Heart right ventricle (tissue), 16 donors: ENCODE measurements at regions not wholly inside any gene's neighbourhood (a gene's known extent, or its start where the extent isn't known, plus 50 kb on each side); places are given as distances from the start of the nearest gene placed in this dataset.
"Not testable (repeated sequence)": the region's sequence is repeated elsewhere in the genome, so short reads cannot be mapped to it uniquely, and the experiment has no call there.

ENCODE experiments used
- ATAC-seq, 8 donors: fragments of 200-7000 bp; cut with Tn5 transposase; one replicate each; pipeline ENCODE4 v1.9.1; 2020; ENCODE audit warnings: mild to moderate bottlenecking in 8 of 8, moderate library complexity in 8 of 8, moderate number of reproducible peaks in 1 of 8
- DNase-seq, 2 donors: peaks; one replicate each; pipeline ENCODE4 v3.0.0-alpha.2; 2020
- H3K27ac ChIP-seq, 10 donors: fragments of 200-600 bp; sonication (generic) in 2 of 10; one replicate each; pipeline versions ENCODE4 v1.5.0 to v1.8.0; 2020 to 2022; ENCODE audit warnings: mild to moderate bottlenecking in 3 of 10
- H3K27me3 ChIP-seq, 7 donors: fragments of 200-600 bp; one replicate each; pipeline ENCODE4 v1.8.0; 2021 to 2022; ENCODE audit warnings: mild to moderate bottlenecking in 2 of 7
- H3K36me3 ChIP-seq, 9 donors: fragments of 200-600 bp; sonication (generic) in 1 of 9; one replicate each; pipeline versions ENCODE4 v1.5.0 to v1.8.0; 2020 to 2022; ENCODE audit warnings: mild to moderate bottlenecking in 2 of 9
- H3K4me1 ChIP-seq, 9 donors: fragments of 200-600 bp; sonication (generic) in 1 of 9; one replicate each; pipeline versions ENCODE4 v1.5.0 to v1.8.0; 2020 to 2022; ENCODE audit warnings: mild to moderate bottlenecking in 4 of 9
- H3K4me3 ChIP-seq, 10 donors: fragments of 200-600 bp; sonication (generic) in 2 of 10; one replicate each; pipeline versions ENCODE4 v1.5.0 to v1.8.0; 2020 to 2022; ENCODE audit warnings: mild to moderate bottlenecking in 7 of 10, moderate library complexity in 2 of 10
- H3K9me3 ChIP-seq, 11 donors: fragments of 200-600 bp in 10 of 11; sonication (generic) in 2 of 11; one replicate each; pipeline versions ENCODE4 v1.5.0 to v1.8.0; 2013 to 2022; ENCODE audit warnings: mild to moderate bottlenecking in 2 of 11, control low read depth in 1 of 11, moderate library complexity in 1 of 11
- WGBS, 2 donors: extraction: QIAGEN DNeasy Blood & Tissue Kit; methylation state at CpG; one replicate each; pipeline ENCODE4 v1.1.7; 2013; ENCODE audit warnings: inconsistent platforms in 1 of 2; 5-methylcytosine and 5-hydroxymethylcytosine counted together
- intact Hi-C, 10 donors: fragments of 100-400 bp; cut with DNase I; formaldehyde crosslinking; loops; one replicate each; pipeline versions ENCODE4 v1.11.1 to v1.14.2; 2022
- TF ChIP-seq, protein P1 (sequence below), 9 donors: fragments of 200-600 bp; sonication (generic) in 2 of 9; IDR thresholded peaks; one replicate each; pipeline versions ENCODE4 v1.5.0 to v1.8.0; 2021 to 2022; ENCODE audit warnings: antibody characterized with exemption in 9 of 9, mild to moderate bottlenecking in 5 of 9, moderate library complexity in 1 of 9
- donor health status: Arrhythmogenic right ventricular cardiomyopathy.
- donor health status: ischemic (EF 13 %, LVEDD 7.1; RV severe dilation, severe dysfunction).
- donor health status: healthy with polysubstance abuse.
- donor health status: DM: no; HTN: yes; CAD: no.
- donor health status: DM: no; HTN: no; CAD: no.
- donor health status: ischemic (EF 25% LVEDD 6.9; RV normal size, moderate dysfunction).
- donor health status: ischemic (EF 25% LVEDD 5.7; RV mildly dilated, moderate dysfunction).
- donor health status: healthy.
- donor health status: DM: yes; HTN: yes; CAD: no.
- donor health status: Ischemic cardiomyopathy.
- donor health status: ischemic (EF 35%, LVEDD 5.7; RV mildly dilated, moderate dysfunction).
- donor health status: nonischemic (EF 11% LVEDD 7.7; RV severe dilation, severe dysfunction).
- donor health status: DM: yes; HTN: yes; CAD: no.
- donor health status: PGD.
- donor health status: ischemic (EF 29% LVEDD 5.4; RV normal size, mild dysfunction).
- donor health status: nonischemic (EF 23%, LVEDD 6.1; RV moderate dilation, normal function).

DNA sequence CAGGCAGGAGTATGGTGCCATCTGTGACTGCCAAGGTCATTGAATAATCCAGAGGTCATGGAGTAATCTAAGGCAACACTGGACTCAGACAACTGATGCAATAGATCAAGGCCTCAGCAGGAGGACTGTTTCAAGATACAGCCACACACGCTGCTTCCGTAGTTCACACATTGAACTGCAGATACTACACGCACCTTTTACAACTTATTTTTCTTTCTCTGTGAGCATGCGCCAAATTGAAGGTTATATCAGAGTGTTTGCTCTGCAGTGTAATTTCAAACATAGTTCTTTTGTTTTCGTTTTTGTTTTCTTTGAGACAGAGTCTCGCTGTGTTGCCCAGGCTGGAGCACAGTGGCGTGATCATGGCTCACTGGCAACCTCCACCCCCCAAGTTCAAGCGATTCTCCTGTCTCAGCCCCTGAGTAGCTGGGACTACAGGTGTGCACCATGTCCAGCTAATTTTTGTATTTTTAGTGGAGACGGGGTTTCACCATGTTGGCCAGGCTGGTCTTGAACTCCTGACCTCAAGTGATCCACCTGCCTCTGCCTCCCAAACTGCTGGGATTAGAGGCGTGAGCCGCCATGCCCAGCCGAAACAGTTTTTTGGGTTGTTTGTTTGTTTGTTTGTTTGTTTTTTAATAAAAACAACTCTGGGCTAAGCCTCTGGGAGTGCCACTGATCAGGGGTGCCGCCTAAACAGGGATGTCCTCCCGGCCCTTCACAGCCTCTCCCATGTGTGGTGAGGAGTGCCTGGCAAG is 96.6 kb upstream of the NAA20 start:
- Histone ChIP-seq H3K27ac (peak overlapping the region in 9 of 10 donors; percentile 22 to 84 (median 64)), H3K27me3 (no peaks in the 10 kb centered on the region), H3K9me3 (no peaks in the 10 kb centered on the region), H3K36me3 (peaks cover 0 to 4% (median 0%) of the 10 kb centered on the region in 9 donors), H3K4me3 (no peak overlapping the region), H3K4me1 (peaks cover 14 to 89% (median 72%) of the 10 kb centered on the region in 9 donors)
- no peak for DNase-seq
- TF ChIP-seq, protein P1, sequence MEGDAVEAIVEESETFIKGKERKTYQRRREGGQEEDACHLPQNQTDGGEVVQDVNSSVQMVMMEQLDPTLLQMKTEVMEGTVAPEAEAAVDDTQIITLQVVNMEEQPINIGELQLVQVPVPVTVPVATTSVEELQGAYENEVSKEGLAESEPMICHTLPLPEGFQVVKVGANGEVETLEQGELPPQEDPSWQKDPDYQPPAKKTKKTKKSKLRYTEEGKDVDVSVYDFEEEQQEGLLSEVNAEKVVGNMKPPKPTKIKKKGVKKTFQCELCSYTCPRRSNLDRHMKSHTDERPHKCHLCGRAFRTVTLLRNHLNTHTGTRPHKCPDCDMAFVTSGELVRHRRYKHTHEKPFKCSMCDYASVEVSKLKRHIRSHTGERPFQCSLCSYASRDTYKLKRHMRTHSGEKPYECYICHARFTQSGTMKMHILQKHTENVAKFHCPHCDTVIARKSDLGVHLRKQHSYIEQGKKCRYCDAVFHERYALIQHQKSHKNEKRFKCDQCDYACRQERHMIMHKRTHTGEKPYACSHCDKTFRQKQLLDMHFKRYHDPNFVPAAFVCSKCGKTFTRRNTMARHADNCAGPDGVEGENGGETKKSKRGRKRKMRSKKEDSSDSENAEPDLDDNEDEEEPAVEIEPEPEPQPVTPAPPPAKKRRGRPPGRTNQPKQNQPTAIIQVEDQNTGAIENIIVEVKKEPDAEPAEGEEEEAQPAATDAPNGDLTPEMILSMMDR (IDR thresholded peaks at IDR 0.05): no peak
- intact Hi-C loops: loop anchor here in 1 of 10 donors (10.0 kb wide), 1 partner anchor 54 kb away; no protein-coding TSS in a partner anchor
- WGBS, 2 donors: 82 to 86% methylated on average over 14 of the region's 14 CpGs
- peak in 2 of 8 donors; percentile 6 to 16 for ATAC-seq

DNA sequence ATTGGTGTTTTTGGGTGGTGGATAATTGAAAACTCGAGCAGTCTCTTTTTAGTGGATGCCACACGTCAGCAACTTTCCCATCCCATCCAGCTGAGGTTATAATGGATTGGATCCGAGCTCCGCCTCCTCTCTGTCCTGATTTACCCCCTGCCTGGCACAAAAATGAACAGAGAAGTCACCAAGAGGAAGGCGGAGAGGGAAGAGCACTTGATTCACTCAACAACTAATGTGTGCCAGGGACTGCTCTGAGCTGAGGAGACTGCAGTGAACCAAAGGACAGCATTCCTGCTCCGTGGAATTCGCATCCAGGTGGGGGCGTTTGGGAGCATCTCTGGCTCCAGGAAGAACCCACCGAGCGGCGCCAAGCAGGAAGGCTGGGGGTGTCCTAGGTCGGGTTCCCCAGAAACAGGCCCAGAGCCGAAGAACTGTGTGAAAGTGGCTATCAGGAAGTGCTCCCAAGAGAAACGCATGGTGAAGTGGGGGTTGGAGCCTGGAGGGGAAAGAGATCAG is 95.8 kb upstream of the NAA20 start:
- peak; percentile 77 to 92 (median 84) for ATAC-seq
- Histone ChIP-seq H3K27me3 (no peaks in the 10 kb centered on the region), H3K27ac (peak overlapping the region in 9 of 10 donors; percentile 22 to 84 (median 64)), H3K36me3 (peaks cover 0 to 4% (median 0%) of the 10 kb centered on the region in 9 donors), H3K4me3 (peak overlapping the region in 3 of 10 donors; percentile 15 to 36 (median 25)), H3K9me3 (no peaks in the 10 kb centered on the region), H3K4me1 (peaks cover 14 to 89% (median 69%) of the 10 kb centered on the region in 9 donors)
- intact Hi-C loops: loop anchor here in 1 of 10 donors (10.0 kb wide), 1 partner anchor 53 kb away; no protein-coding TSS in a partner anchor
- DNase-seq: peak; percentile 32 to 65
- TF ChIP-seq, protein P1 (IDR thresholded peaks at IDR 0.05): no peak
- 26 to 46% methylated on average over 14 of the region's 14 CpGs for WGBS, 2 donors

DNA sequence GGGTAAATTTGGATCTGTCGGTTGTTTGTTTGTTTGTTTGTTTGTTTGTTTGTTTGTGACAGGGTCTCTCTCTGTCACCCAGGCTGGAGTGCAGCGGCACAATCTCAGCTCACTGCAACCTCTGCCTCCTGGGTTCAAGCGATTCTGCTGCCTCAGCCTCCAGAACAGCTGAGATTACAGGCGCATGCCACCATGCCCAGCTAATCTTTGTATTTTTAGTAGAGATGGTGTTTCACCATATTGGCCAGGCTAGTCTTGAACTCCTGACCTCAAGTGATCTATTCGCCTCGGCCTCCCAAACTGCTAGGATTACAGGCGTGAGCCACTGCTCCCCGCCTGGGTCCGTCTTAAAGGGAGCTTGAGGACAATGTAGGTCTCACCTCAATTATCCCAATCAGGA is 95.3 kb upstream of the NAA20 start:
- H3K27me3 ChIP-seq, H3K36me3 ChIP-seq, DNase-seq, H3K9me3 ChIP-seq: not testable (repeated sequence)
- H3K4me1 ChIP-seq: peaks cover 11 to 89% (median 69%) of the 10 kb centered on the region in 9 donors
- WGBS, 2 donors: 57 to 63% methylated on average over 9 of the region's 9 CpGs
- peak in 5 of 8 donors; percentile 4 to 30 (median 25) for ATAC-seq
- peak overlapping the region in 8 of 10 donors; percentile 22 to 84 (median 66) for H3K27ac ChIP-seq
- H3K4me3 ChIP-seq: peak overlapping the region in 2 of 10 donors; percentile 25 to 36
- intact Hi-C loops: loop anchor here in 1 of 10 donors (10.0 kb wide), 1 partner anchor 53 kb away; no protein-coding TSS in a partner anchor

DNA sequence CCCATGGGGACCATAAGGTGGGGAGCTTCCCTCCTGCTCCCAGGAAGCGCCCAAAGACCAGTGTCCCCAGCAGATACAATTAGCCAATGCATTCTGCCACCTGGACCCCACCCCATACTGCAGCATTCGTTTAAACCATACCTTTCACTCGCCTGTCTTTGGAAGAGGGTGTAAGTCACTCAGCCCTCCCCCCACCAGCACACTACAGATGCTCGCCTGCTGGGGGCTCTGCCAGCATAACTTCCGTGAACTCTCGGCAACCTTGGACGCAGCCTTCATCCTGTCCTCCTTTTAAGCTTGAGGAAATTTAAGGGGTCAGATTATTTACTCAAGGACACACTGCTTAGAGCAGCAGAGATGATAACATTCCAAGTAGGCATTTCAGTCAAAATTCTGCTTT is 94.4 kb upstream of the NAA20 start:
- TF ChIP-seq, protein P1 (IDR thresholded peaks at IDR 0.05): peak in 1 of 9 donors; percentile 29
- intact Hi-C loops: loop anchor here in 1 of 10 donors (10.0 kb wide), 1 partner anchor 52 kb away; no protein-coding TSS in a partner anchor
- peak overlapping the region in 7 of 10 donors; percentile 22 to 84 (median 67) for H3K27ac ChIP-seq
- no peak for DNase-seq
- WGBS, 2 donors: 49 to 56% methylated on average over 7 of the region's 7 CpGs
- no peaks in the 10 kb centered on the region for H3K9me3 ChIP-seq
- H3K4me1 ChIP-seq: peaks cover 8 to 89% (median 66%) of the 10 kb centered on the region in 9 donors
- ATAC-seq: peak in 3 of 8 donors; percentile 12 to 32 (median 16)
- H3K36me3 ChIP-seq: peaks cover 0 to 4% (median 0%) of the 10 kb centered on the region in 9 donors
- H3K27me3 ChIP-seq: no peaks in the 10 kb centered on the region
- no peak overlapping the region for H3K4me3 ChIP-seq
